Activated CD4-positive, alpha-beta T cell treated with anti-CD3 and anti-CD28 coated beads for 36 hours (primary cell): ENCODE measurements at regions not wholly inside any gene's neighbourhood (a gene's known extent, or its start where the extent isn't known, plus 50 kb on each side); places are given as distances from the start of the nearest gene placed in this dataset.
A peak's percentile ranks its signal among the peaks of the same experiment; 100 is the strongest.
"Not testable (repeated sequence)": the region's sequence is repeated elsewhere in the genome, so short reads cannot be mapped to it uniquely, and the experiment has no call there.

Experiments used
- ATAC-seq: fragments of 200-7000 bp; cut with Tn5 transposase; one replicate; pipeline ENCODE4 v1.10.0; 2021; ENCODE audit warnings: mild to moderate bottlenecking, moderate library complexity
- CTCF ChIA-PET: fragments of 350-600 bp; sonication (Branson Sonifier 250); formaldehyde crosslinking; loops from one replicate; lab custom pipeline; 2021; ENCODE audit warnings: antibody characterized with exemption; lab: Charles Lee
- POLR2A ChIA-PET: fragments of 350-600 bp; sonication (Branson Sonifier 250); formaldehyde crosslinking; loops from one replicate; lab custom pipeline; 2021; ENCODE audit warnings: antibody characterized with exemption, inconsistent platforms; lab: Charles Lee
- DNase-seq: peaks from one replicate; pipeline ENCODE4 v3.0.0-alpha.2; 2020
- H3K27ac Mint-ChIP-seq: one replicate; pipeline ENCODE4 v1.8.0; 2021; ENCODE audit warnings: mixed read lengths
- H3K27me3 Mint-ChIP-seq: one replicate; pipeline ENCODE4 v1.8.0; 2021; ENCODE audit warnings: mixed read lengths
- H3K36me3 Mint-ChIP-seq: one replicate; pipeline ENCODE4 v1.8.0; 2021; ENCODE audit warnings: low read depth, mixed read lengths
- H3K4me1 Mint-ChIP-seq: one replicate; pipeline ENCODE4 v1.8.0; 2021; ENCODE audit warnings: mixed read lengths
- H3K4me3 Mint-ChIP-seq: one replicate; pipeline ENCODE4 v1.8.0; 2021; ENCODE audit warnings: mild to moderate bottlenecking, moderate library complexity, mixed read lengths
- H3K9me3 Mint-ChIP-seq: one replicate; pipeline ENCODE4 v1.8.0; 2021; ENCODE audit warnings: low read depth, mixed read lengths
- intact Hi-C, 2 experiments: fragments of 100-400 bp; cut with DNase I in 1 of 2; cut with micrococcal nuclease in 1 of 2; formaldehyde crosslinking; loops; one replicate each; pipeline versions ENCODE4 v1.14.2 to v1.15.1; 2022 to 2024; cut with DNase I, micrococcal nuclease

DNA sequence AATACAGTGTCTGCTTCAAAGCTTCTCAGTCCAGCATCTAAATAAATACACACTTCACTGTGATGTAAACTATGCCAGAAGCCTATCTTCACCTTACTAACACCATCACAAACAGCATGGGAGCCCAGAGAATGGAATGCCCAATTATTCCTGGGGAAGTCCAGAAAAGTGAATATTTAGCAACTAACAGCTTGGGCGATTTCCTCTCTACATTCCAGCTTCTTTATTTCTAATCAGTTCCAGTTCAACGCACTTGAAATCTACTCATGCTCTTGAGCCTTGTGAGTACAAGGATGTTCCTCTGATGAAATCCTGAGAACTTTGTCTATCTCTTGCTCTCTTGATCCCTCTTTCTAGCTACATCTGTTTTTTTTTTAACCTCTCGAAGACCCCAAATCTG lies 100.4 kb upstream of the C9orf72 start:
- DNase-seq, result no peak
- H3K36me3 Mint-ChIP-seq, result no peaks in the 10 kb centered on the region
- no peak overlapping the region for H3K27ac Mint-ChIP-seq
- intact Hi-C loops, result no loop called here
- H3K4me3 Mint-ChIP-seq, result no peak overlapping the region
- H3K4me1 Mint-ChIP-seq, result no peaks in the 10 kb centered on the region
- ChIA-PET POLR2A (no interaction called here), CTCF (interaction anchor here (0.7 kb wide), 1 partner anchor 93 kb away, joined by 3 read pairs; no protein-coding TSS in a partner anchor)
- no peaks in the 10 kb centered on the region for H3K27me3 Mint-ChIP-seq
- no peaks in the 10 kb centered on the region for H3K9me3 Mint-ChIP-seq
- ATAC-seq, result no peak

- ChIA-PET POLR2A (interaction anchor here (0.6 kb wide), 1 partner anchor 637 kb away, joined by 3 read pairs; no protein-coding TSS in a partner anchor), CTCF (no interaction called here)
- no peaks in the 10 kb centered on the region for H3K4me1 Mint-ChIP-seq
- peaks cover 2% of the 10 kb centered on the region for H3K27me3 Mint-ChIP-seq
- no peak overlapping the region for H3K27ac Mint-ChIP-seq
- H3K36me3 Mint-ChIP-seq, result no peaks in the 10 kb centered on the region
- H3K9me3 Mint-ChIP-seq, result no peaks in the 10 kb centered on the region
- no peak for ATAC-seq
- no peak overlapping the region for H3K4me3 Mint-ChIP-seq
- no peak for DNase-seq
- intact Hi-C loops, result no loop called here
Observed at GRCh38 chr9:27675354-27675753, 102.1 kb upstream of the C9orf72 start.

DNA sequence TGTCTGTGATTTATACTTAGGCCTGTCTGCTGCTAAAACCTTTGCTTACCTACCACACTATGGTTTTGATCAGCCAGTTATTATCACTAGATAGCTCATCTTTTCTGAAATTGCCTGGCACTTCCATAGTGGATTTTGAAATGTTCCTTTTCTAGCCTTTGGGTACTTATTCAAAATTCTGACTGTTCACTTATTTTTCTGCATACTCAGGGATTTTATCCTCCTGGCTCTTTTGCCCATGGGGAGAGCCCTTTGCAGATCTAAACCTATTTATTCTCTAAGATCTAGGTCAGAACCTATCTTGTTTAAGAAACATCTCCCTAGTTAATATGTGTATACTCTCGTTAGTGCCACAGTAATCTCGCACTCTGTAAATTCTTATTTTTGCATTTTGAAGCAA lies 103.5 kb upstream of the C9orf72 start:
- no peaks in the 10 kb centered on the region for H3K36me3 Mint-ChIP-seq
- H3K4me1 Mint-ChIP-seq, result no peaks in the 10 kb centered on the region
- DNase-seq (no peak), ATAC-seq (no peak)
- POLR2A ChIA-PET, result no interaction called here
- H3K27ac Mint-ChIP-seq, result no peak overlapping the region
- intact Hi-C loops, result no loop called here
- H3K9me3 Mint-ChIP-seq, result no peaks in the 10 kb centered on the region
- H3K27me3 Mint-ChIP-seq, result peaks cover 2% of the 10 kb centered on the region
- H3K4me3 Mint-ChIP-seq, result no peak overlapping the region
- CTCF ChIA-PET, result no interaction called here

DNA sequence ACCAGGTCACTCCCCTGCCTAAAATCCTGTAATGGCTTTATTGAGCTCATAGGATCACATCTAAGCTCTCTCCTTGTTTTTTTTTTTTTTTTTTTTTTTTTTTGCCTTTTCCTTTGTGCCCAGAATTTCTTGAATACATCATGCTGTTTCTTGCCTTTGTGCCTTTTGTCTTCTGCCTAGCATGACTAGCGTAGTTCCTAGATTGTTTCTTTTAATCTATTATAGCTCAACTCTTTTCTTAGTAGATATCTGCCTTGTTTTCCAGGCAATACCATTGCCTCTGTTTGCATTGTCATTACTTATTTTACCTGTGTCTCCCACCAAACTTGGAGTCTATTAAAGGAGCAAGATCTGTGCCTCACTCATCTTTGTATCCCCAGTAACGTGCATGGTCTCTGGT lies 106.1 kb upstream of the C9orf72 start:
- H3K36me3 Mint-ChIP-seq, result no peaks in the 10 kb centered on the region

DNA sequence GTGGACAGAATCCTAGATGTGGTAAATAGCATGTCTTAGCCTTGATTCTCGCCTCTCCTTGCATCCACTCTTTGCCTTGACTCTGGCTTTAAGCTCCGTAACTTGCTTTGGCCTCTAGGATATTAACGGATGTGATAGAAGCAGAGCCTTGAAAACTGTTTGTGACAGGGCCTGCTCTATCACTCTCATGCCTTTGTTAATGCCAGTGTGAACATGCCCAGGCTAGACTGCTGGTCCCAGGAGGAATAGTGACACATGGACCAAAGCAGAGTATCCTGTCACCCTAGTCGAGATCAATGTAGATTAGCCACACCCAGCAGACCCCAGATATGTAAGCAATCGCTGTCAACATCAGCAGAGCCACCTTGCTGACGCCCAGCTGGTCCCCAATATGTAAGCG lies 109.9 kb upstream of the C9orf72 start:
- no peaks in the 10 kb centered on the region for H3K36me3 Mint-ChIP-seq
- H3K27ac Mint-ChIP-seq, result no peak overlapping the region
- CTCF ChIA-PET, result no interaction called here
- intact Hi-C loops, result no loop called here
- DNase-seq (no peak), ATAC-seq (no peak)
- no peaks in the 10 kb centered on the region for H3K4me1 Mint-ChIP-seq
- H3K27me3 Mint-ChIP-seq, result peaks cover 2% of the 10 kb centered on the region
- H3K9me3 Mint-ChIP-seq, result no peaks in the 10 kb centered on the region
- H3K4me3 Mint-ChIP-seq, result no peak overlapping the region
- POLR2A ChIA-PET, result no interaction called here

More for the DNA sequence above, 106.1 kb upstream of the C9orf72 start:
- ATAC-seq, result no peak
- H3K4me1 Mint-ChIP-seq, result no peaks in the 10 kb centered on the region
- H3K27me3 Mint-ChIP-seq, result peaks cover 2% of the 10 kb centered on the region
- POLR2A ChIA-PET, result interaction anchor here (0.7 kb wide), 1 partner anchor 281 kb away, joined by 4 read pairs; no protein-coding TSS in a partner anchor
- H3K9me3 Mint-ChIP-seq, result no peaks in the 10 kb centered on the region
- no peak for DNase-seq
- H3K27ac Mint-ChIP-seq, result no peak overlapping the region
- CTCF ChIA-PET, result no interaction called here
- H3K4me3 Mint-ChIP-seq, result no peak overlapping the region
- intact Hi-C loops, result no loop called here

GRCh38 chr9:27688954-27689353 lies 115.7 kb upstream of the C9orf72 start:
- Mint-ChIP-seq H3K4me3 (no peak overlapping the region), H3K4me1 (no peaks in the 10 kb centered on the region), H3K36me3 (no peaks in the 10 kb centered on the region), H3K27me3 (peaks cover 2% of the 10 kb centered on the region), H3K27ac (no peak overlapping the region), H3K9me3 (no peaks in the 10 kb centered on the region)
- ATAC-seq (no peak), DNase-seq (no peak)
- POLR2A ChIA-PET, result no interaction called here
- intact Hi-C loops, result no loop called here
- CTCF ChIA-PET, result no interaction called here

- H3K27me3 Mint-ChIP-seq, intact Hi-C loops, ATAC-seq, POLR2A ChIA-PET, CTCF ChIA-PET, H3K4me1 Mint-ChIP-seq, H3K36me3 Mint-ChIP-seq, H3K27ac Mint-ChIP-seq, H3K4me3 Mint-ChIP-seq, H3K9me3 Mint-ChIP-seq: not testable (repeated sequence)
- peak; percentile 16 for DNase-seq
Observed at GRCh38 chr9:27690816-27691215, 117.5 kb upstream of the C9orf72 start.

- ChIA-PET CTCF (no interaction called here), POLR2A (no interaction called here)
- DNase-seq (no peak), ATAC-seq (no peak)
- Mint-ChIP-seq H3K4me1 (no peaks in the 10 kb centered on the region), H3K9me3 (no peaks in the 10 kb centered on the region), H3K4me3 (no peak overlapping the region), H3K27me3 (peaks cover 1% of the 10 kb centered on the region), H3K36me3 (no peaks in the 10 kb centered on the region), H3K27ac (no peak overlapping the region)
- intact Hi-C loops, result no loop called here
Observed at GRCh38 chr9:27699621-27700020, 126.3 kb upstream of the C9orf72 start.

GRCh38 chr9:27701016-27701415 lies 127.7 kb upstream of the C9orf72 start:
- ChIA-PET POLR2A (no interaction called here), CTCF (no interaction called here)
- no peak overlapping the region for H3K27ac Mint-ChIP-seq
- ATAC-seq (no peak), DNase-seq (no peak)
- intact Hi-C loops, result no loop called here
- H3K36me3 Mint-ChIP-seq, result no peaks in the 10 kb centered on the region
- no peaks in the 10 kb centered on the region for H3K4me1 Mint-ChIP-seq
- H3K27me3 Mint-ChIP-seq, result peaks cover 1% of the 10 kb centered on the region
- no peaks in the 10 kb centered on the region for H3K9me3 Mint-ChIP-seq
- no peak overlapping the region for H3K4me3 Mint-ChIP-seq

DNA sequence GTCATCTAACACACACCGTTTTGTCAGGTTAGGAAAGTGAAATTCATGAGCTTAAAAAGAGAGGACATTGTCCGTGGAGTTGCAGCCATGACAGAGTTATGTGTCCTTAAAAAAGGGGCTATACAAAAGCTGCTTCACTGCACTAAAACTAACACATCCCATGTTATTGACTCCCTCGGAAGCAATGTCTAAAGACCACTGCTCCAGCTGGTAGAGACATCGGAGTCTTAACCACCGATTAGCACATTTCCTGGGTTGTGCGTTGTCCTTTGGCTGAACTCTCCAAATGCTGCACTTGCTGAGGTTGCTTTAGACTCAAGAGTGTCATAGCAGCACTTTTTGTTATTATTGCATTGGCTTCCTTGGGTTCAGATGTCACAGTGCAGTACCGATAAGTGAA lies 128.3 kb upstream of the C9orf72 start:
- peaks cover 1% of the 10 kb centered on the region for H3K27me3 Mint-ChIP-seq
- intact Hi-C loops, result no loop called here
- DNase-seq (no peak), ATAC-seq (no peak)
- ChIA-PET POLR2A (no interaction called here), CTCF (no interaction called here)
- no peak overlapping the region for H3K4me3 Mint-ChIP-seq
- H3K4me1 Mint-ChIP-seq, result no peaks in the 10 kb centered on the region
- no peaks in the 10 kb centered on the region for H3K9me3 Mint-ChIP-seq
- no peak overlapping the region for H3K27ac Mint-ChIP-seq
- no peaks in the 10 kb centered on the region for H3K36me3 Mint-ChIP-seq

DNA sequence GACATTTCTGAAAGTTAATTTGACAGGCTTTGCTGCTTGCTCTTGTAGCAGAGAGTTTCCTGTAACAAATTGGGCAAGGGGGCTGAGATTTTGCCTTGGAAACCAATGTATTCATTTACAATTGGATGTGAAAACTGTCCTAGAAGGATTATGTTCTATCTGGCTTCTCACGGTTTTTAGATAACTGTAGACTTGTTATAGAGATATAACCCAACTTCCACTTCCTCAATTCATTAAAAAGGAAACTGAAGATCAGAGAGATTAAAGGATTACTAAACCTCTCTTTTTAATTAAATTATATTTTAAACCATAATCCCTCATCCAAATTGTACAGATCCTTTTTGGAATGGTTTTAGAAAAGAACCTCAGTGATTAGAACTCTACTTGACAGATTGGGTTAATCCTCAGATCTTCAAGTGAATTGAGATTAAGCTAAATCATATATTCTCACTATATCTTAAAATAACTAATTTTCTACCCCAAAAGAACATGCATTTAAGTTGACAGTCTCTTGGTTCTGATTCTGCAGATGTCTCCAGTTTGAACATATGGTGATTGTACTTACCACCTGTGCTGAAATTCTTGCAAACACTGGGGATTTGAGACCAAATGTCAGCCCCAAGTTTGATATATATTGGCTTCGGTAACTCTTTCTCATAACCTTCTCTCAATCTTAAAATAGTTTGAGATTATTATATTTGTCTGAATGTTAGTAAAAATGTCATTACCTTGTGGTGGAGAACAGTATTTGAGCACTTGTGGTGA lies 130.1 kb upstream of the C9orf72 start:
- H3K4me1 Mint-ChIP-seq, result no peaks in the 10 kb centered on the region
- intact Hi-C loops, result no loop called here
- POLR2A ChIA-PET, result no interaction called here

GRCh38 chr9:27711241-27711640 lies 138.0 kb upstream of the C9orf72 start:
- POLR2A ChIA-PET, result no interaction called here
- H3K27ac Mint-ChIP-seq, result no peak overlapping the region
- H3K4me1 Mint-ChIP-seq, result no peaks in the 10 kb centered on the region
- H3K27me3 Mint-ChIP-seq, result peaks cover 5% of the 10 kb centered on the region
- H3K9me3 Mint-ChIP-seq, result no peaks in the 10 kb centered on the region
- no peak overlapping the region for H3K4me3 Mint-ChIP-seq
- intact Hi-C loops, result no loop called here
- no peak for DNase-seq
- CTCF ChIA-PET, result no interaction called here
- ATAC-seq, result no peak
- H3K36me3 Mint-ChIP-seq, result no peaks in the 10 kb centered on the region

More for the DNA sequence above, 130.1 kb upstream of the C9orf72 start:
- peaks cover 1% of the 10 kb centered on the region for H3K27me3 Mint-ChIP-seq
- no peak overlapping the region for H3K27ac Mint-ChIP-seq
- CTCF ChIA-PET, result no interaction called here
- H3K9me3 Mint-ChIP-seq, result no peaks in the 10 kb centered on the region
- DNase-seq (no peak), ATAC-seq (no peak)
- H3K4me3 Mint-ChIP-seq, result no peak overlapping the region
- no peaks in the 10 kb centered on the region for H3K36me3 Mint-ChIP-seq
